Fibroblast of lung (primary cell): ENCODE measurements at regions not wholly inside any gene's neighbourhood (a gene's known extent, or its start where the extent isn't known, plus 50 kb on each side); places are given as distances from the start of the nearest gene placed in this dataset.
A peak's percentile ranks its signal among the peaks of the same experiment; 100 is the strongest.

ENCODE experiments used
- DNase-seq, 2 donors: peaks; one replicate each; pipeline versions ENCODE4 v3.0.0 to v3.0.0-alpha.2; 2010; ENCODE audit warnings: low read depth in 2 of 2
- H2AFZ ChIP-seq: 2 replicates; pipeline ENCODE4 v1.5.1; 2012; ENCODE audit warnings: low read length, control low read depth, inconsistent platforms
- H3K27ac ChIP-seq: 2 replicates; pipeline ENCODE4 v1.5.1; 2011; ENCODE audit warnings: low read length, control low read depth; ENCODE audit not compliant: insufficient read depth
- H3K27me3 ChIP-seq: 2 replicates; pipeline ENCODE4 v1.5.1; 2011; ENCODE audit warnings: mild to moderate bottlenecking, low read length; ENCODE audit not compliant: control insufficient read depth, insufficient read depth
- H3K36me3 ChIP-seq: 2 replicates; pipeline ENCODE4 v1.5.1; 2011; ENCODE audit warnings: low read length; ENCODE audit not compliant: control insufficient read depth, insufficient read depth
- H3K4me1 ChIP-seq: 2 replicates; pipeline ENCODE4 v1.5.1; 2011; ENCODE audit warnings: low read length; ENCODE audit not compliant: control insufficient read depth, insufficient read depth; ENCODE audit errors: extremely low read depth
- H3K4me2 ChIP-seq: 2 replicates; pipeline ENCODE4 v1.5.1; 2011; ENCODE audit warnings: low read length, control low read depth; ENCODE audit not compliant: insufficient read depth; ENCODE audit errors: extremely low read depth
- H3K4me3 ChIP-seq, 4 experiments: fragments of 200-600 bp in 1 of 4; sonication (generic) in 1 of 4; replicated peaks in 1 of 4; 2 replicates each; pipeline ENCODE4 v1.5.1; 2011 to 2016; ENCODE audit warnings: low read length in 4 of 4, low read depth in 3 of 4, mild to moderate bottlenecking in 3 of 4, control low read depth in 2 of 4, inconsistent platforms in 1 of 4, mixed read lengths in 1 of 4; ENCODE audit not compliant: insufficient read depth in 1 of 4; ENCODE audit errors: control extremely low read depth in 1 of 4
- H3K79me2 ChIP-seq: 2 replicates; pipeline ENCODE4 v1.5.1; 2012; ENCODE audit warnings: mild to moderate bottlenecking, low read length, inconsistent platforms; ENCODE audit not compliant: control insufficient read depth, insufficient read depth
- H3K9ac ChIP-seq: 2 replicates; pipeline ENCODE4 v1.5.1; 2011; ENCODE audit warnings: mild to moderate bottlenecking, low read length, control low read depth; ENCODE audit not compliant: insufficient read depth
- H3K9me3 ChIP-seq: 2 replicates; pipeline ENCODE4 v1.5.1; 2012; ENCODE audit warnings: low read depth, low read length; ENCODE audit not compliant: control insufficient read depth, insufficient read depth
- H4K20me1 ChIP-seq: 2 replicates; pipeline ENCODE4 v1.5.1; 2011; ENCODE audit warnings: low read length; ENCODE audit not compliant: control insufficient read depth, insufficient read depth; ENCODE audit errors: extremely low read depth
- CTCF ChIP-seq, 2 donors: IDR thresholded peaks in 1 of 2; conservative IDR thresholded peaks in 1 of 2; 1 replicate in 1 of 2; 2 replicates in 1 of 2; pipeline ENCODE4 v1.5.1; 2011 to 2012; ENCODE audit warnings: low read length in 2 of 2, control low read depth in 1 of 2, inconsistent platforms in 1 of 2, low read depth in 1 of 2, mild to moderate bottlenecking in 1 of 2
- EZH2 ChIP-seq: IDR thresholded peaks from 2 replicates; pipeline ENCODE4 v1.5.1; 2012; ENCODE audit warnings: low read length, control low read depth, mild to moderate bottlenecking; ENCODE audit errors: missing control alignments

GRCh38 chr13:70255406-70255991, 147.2 kb upstream of the KLHL1 start:
- TF ChIP-seq CTCF (conservative IDR thresholded peaks at IDR 0.05 in 1 of 2, IDR thresholded peaks at IDR 0.05 in 1 of 2; ENCODE audit: low read depth in 1 of 2, low read length in 2 of 2) (no peak), EZH2 (no peak)
- H3K4me2 ChIP-seq: no peak overlapping the region
- no peak for DNase-seq
- H3K27me3 ChIP-seq: no peaks in the 10 kb centered on the region
- no peaks in the 10 kb centered on the region for H3K9me3 ChIP-seq
- no peak overlapping the region for H3K4me3 ChIP-seq
- H3K9ac ChIP-seq: no peak overlapping the region
- H3K36me3 ChIP-seq: no peaks in the 10 kb centered on the region
- no peaks in the 10 kb centered on the region for H3K79me2 ChIP-seq
- no peaks in the 10 kb centered on the region for H3K4me1 ChIP-seq
- H4K20me1 ChIP-seq: no peaks in the 10 kb centered on the region
- H3K27ac ChIP-seq: no peak overlapping the region
- no peak overlapping the region for H2AFZ ChIP-seq

GRCh38 chr13:70253834-70254233, 145.6 kb upstream of the KLHL1 start:
- no peaks in the 10 kb centered on the region for H3K27me3 ChIP-seq
- H3K9ac ChIP-seq: no peak overlapping the region
- no peaks in the 10 kb centered on the region for H3K36me3 ChIP-seq
- no peak overlapping the region for H3K27ac ChIP-seq
- no peaks in the 10 kb centered on the region for H3K4me1 ChIP-seq
- DNase-seq: peak; percentile 28 to 36
- H3K4me2 ChIP-seq: no peak overlapping the region
- no peaks in the 10 kb centered on the region for H3K79me2 ChIP-seq
- H3K9me3 ChIP-seq: no peaks in the 10 kb centered on the region
- H2AFZ ChIP-seq: no peak overlapping the region
- TF ChIP-seq EZH2 (no peak), CTCF (conservative IDR thresholded peaks at IDR 0.05 in 1 of 2, IDR thresholded peaks at IDR 0.05 in 1 of 2; ENCODE audit: low read depth in 1 of 2, low read length in 2 of 2) (no peak)
- H3K4me3 ChIP-seq: no peak overlapping the region
- no peaks in the 10 kb centered on the region for H4K20me1 ChIP-seq

- TF ChIP-seq EZH2 (no peak), CTCF (conservative IDR thresholded peaks at IDR 0.05 in 1 of 2, IDR thresholded peaks at IDR 0.05 in 1 of 2; ENCODE audit: low read depth in 1 of 2, low read length in 2 of 2) (no peak)
- Histone ChIP-seq H3K36me3 (no peaks in the 10 kb centered on the region), H3K9me3 (no peaks in the 10 kb centered on the region), H2AFZ (no peak overlapping the region), H3K79me2 (no peaks in the 10 kb centered on the region), H3K4me1 (no peaks in the 10 kb centered on the region), H3K9ac (no peak overlapping the region), H4K20me1 (no peaks in the 10 kb centered on the region), H3K4me3 (no peak overlapping the region), H3K27ac (no peak overlapping the region), H3K4me2 (no peak overlapping the region), H3K27me3 (no peaks in the 10 kb centered on the region)
- peak in 1 of 2 donors; percentile 15 for DNase-seq
These were observed 145.2 kb upstream of the KLHL1 start for GRCh38 chr13:70253411-70253810.
